Activated CD8-positive, alpha-beta T cell treated with anti-CD3 and anti-CD28 coated beads, Interleukin-2, amount 10 ng/mL, durations not matched to agents 7 days and 5 days (primary cell): ENCODE measurements at regions not wholly inside any gene's neighbourhood (a gene's known extent, or its start where the extent isn't known, plus 50 kb on each side); places are given as distances from the start of the nearest gene placed in this dataset.

Source experiments
- ATAC-seq: fragments of 150-1000 bp; cut with Tn5 transposase; one replicate; pipeline ENCODE4 v1.10.0; 2021; ENCODE audit warnings: moderate library complexity
- CTCF ChIA-PET: fragments of 350-600 bp; sonication (Branson Sonifier 250); formaldehyde crosslinking; loops from one replicate; lab custom pipeline; 2021; ENCODE audit warnings: antibody characterized with exemption; lab: Charles Lee
- POLR2A ChIA-PET: fragments of 350-600 bp; sonication (Branson Sonifier 250); formaldehyde crosslinking; loops from one replicate; lab custom pipeline; 2021; ENCODE audit warnings: antibody characterized with exemption; lab: Charles Lee
- DNase-seq: peaks from one replicate; pipeline ENCODE4 v3.0.0-alpha.2; 2020
- H3K27ac Mint-ChIP-seq: one replicate; pipeline ENCODE4 v1.8.0; 2021; ENCODE audit warnings: mild to moderate bottlenecking, mixed read lengths
- H3K27me3 Mint-ChIP-seq: one replicate; pipeline ENCODE4 v1.8.0; 2021; ENCODE audit warnings: low read depth, mixed read lengths
- H3K36me3 Mint-ChIP-seq: one replicate; pipeline ENCODE4 v1.8.0; 2021; ENCODE audit warnings: low read depth, mixed read lengths
- H3K4me1 Mint-ChIP-seq: one replicate; pipeline ENCODE4 v1.8.0; 2021; ENCODE audit warnings: low read depth, mixed read lengths
- H3K4me3 Mint-ChIP-seq: one replicate; pipeline ENCODE4 v1.8.0; 2021; ENCODE audit warnings: mild to moderate bottlenecking, mixed read lengths
- H3K9me3 Mint-ChIP-seq: one replicate; pipeline ENCODE4 v1.8.0; 2022; ENCODE audit warnings: mixed read lengths; ENCODE audit not compliant: insufficient read depth

DNA sequence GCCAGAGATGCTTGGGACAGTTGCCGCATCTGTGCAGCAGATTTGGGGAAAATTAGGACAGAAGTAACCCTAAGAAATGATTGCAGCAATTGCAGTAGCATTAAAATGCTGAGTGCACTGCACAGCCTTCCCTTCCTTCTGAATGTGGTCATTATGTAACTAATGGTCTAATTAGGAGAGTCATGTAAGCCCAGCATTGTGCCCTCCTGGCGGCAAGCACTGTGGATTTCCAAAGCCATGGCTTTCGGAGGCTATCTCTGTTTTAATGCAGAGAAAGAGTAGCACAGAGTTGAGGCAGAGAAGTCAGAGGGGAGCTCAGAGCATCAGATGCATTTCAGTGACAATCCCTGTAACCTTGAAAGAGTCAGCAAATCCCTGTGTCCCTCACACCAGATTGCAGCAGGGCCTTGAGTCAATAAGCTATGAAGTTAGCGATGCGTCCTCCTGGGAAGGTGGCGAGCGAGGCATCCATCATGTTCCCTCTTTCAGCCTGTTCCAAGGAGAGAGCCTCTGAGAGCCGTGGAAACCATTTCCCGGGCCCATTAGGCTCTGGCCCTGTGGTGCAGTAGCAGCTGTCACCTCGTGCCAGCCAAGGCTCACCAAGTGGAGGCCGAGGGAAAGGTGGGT, 307.2 kb downstream of the FBXO15 start:
- ChIA-PET POLR2A (no interaction called here), CTCF (no interaction called here)
- no peak overlapping the region for H3K4me3 Mint-ChIP-seq
- H3K36me3 Mint-ChIP-seq: no peaks in the 10 kb centered on the region
- no peak for ATAC-seq
- H3K27me3 Mint-ChIP-seq: no peaks in the 10 kb centered on the region
- DNase-seq: no peak
- H3K9me3 Mint-ChIP-seq: no peaks in the 10 kb centered on the region
- no peak overlapping the region for H3K27ac Mint-ChIP-seq
- H3K4me1 Mint-ChIP-seq: peaks cover 2% of the 10 kb centered on the region

DNA sequence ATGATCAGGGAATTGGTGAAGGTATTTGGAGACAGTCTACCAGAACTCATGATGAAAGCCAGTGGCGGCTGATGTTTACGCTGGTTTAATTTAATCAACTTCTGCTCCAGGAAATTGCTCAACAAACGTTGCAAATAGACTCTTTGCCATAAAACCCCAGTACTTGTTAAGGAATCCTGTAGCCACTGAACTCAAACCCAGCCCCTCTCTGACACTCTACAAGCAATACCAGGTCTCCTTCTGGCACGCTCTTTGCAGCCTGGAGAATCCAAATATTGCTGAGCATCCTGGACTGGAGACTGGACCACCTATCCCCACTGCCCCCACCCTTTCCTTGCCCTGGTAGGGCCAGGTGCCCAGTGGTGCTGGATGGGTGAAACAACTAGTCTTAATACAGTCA, 308.2 kb downstream of the FBXO15 start:
- no peaks in the 10 kb centered on the region for H3K9me3 Mint-ChIP-seq

DNA sequence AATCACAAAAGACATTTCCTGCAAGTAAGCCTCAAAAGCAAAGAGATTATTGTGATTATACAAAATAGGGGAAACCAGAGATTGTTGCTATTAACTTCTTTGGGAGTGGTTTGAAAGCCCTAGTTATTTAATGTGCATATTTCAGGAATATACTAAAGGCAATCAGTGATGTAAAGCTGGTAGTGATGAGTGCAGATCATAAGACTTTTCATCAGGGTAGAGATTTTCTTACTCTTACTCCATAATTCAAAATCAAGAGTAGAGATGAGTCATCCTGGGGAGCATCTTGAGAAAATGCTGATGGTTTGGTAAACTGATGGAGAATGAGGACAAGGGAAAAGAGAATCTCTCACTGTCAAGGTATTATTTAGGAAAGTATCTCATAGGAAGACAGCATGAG, 309.5 kb downstream of the FBXO15 start:
- Mint-ChIP-seq H3K9me3 (no peaks in the 10 kb centered on the region), H3K27ac (no peak overlapping the region), H3K4me1 (peaks cover 2% of the 10 kb centered on the region), H3K4me3 (no peak overlapping the region), H3K36me3 (no peaks in the 10 kb centered on the region), H3K27me3 (no peaks in the 10 kb centered on the region)
- ChIA-PET POLR2A (no interaction called here), CTCF (no interaction called here)
- ATAC-seq (no peak), DNase-seq (no peak)

More for the DNA sequence above, 308.2 kb downstream of the FBXO15 start:
- DNase-seq (no peak), ATAC-seq (no peak)
- Mint-ChIP-seq H3K36me3 (no peaks in the 10 kb centered on the region), H3K4me1 (peaks cover 2% of the 10 kb centered on the region), H3K4me3 (no peak overlapping the region), H3K27ac (no peak overlapping the region), H3K27me3 (no peaks in the 10 kb centered on the region)
- ChIA-PET POLR2A (no interaction called here), CTCF (no interaction called here)

DNA sequence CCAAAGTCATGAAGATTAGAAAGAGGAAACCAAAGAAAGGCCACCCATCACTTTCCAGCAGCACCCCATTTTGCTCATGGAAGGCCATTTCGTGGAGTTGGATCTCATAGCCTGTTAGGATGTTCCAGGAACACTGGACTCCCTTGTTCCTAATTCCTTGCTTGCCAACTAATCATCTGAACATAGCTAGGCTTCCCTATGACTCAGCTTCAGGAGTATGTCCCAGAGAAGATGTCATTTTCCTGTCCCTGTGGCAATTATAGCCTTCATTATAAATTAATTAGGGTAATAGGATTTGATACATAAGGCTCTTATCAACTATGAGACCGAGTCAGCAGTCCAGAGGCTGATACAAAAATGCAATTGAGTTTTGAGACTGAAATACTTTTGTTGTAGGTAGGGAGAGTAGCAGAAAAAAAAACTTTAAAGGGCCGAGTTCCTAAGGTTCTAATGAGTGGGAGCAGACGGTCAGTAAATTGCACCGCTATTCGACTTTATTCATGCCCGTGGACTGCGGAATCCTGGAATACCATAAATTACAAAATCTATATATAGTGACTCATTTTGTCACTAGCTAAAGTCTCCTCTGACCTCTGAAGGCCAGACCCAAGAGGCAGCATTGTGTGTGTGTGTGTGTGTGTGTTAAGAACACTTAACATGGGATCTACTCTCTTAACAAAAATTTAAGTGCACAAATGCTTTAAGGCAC, 311.8 kb downstream of the FBXO15 start:
- DNase-seq (no peak), ATAC-seq (no peak)
- Mint-ChIP-seq H3K4me1 (no peaks in the 10 kb centered on the region), H3K27me3 (no peaks in the 10 kb centered on the region), H3K36me3 (no peaks in the 10 kb centered on the region), H3K27ac (no peak overlapping the region), H3K9me3 (no peaks in the 10 kb centered on the region), H3K4me3 (no peak overlapping the region)
- POLR2A ChIA-PET: no interaction called here
- CTCF ChIA-PET: no interaction called here

DNA sequence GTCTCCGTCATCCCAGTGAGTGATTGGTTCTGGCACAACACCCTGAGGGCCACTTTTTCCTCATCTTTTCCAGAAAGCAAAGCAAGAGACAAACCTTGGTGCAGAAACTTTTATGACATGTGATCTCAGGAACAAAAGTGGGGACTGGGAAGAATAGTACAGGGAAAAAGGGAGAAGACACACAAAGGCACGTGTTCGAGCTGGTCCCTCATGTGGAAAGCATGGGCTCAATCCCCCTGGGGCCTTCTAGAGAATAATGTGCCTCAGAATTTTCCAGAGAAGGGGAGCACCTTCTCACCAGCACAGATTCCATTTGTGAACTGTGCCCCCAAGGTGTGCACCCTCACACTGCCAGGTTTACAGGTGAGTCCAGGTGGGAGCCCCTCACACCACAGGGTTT, 312.6 kb downstream of the FBXO15 start:
- no peaks in the 10 kb centered on the region for H3K36me3 Mint-ChIP-seq
- ATAC-seq: no peak
- POLR2A ChIA-PET: no interaction called here
- H3K27ac Mint-ChIP-seq: no peak overlapping the region
- H3K27me3 Mint-ChIP-seq: no peaks in the 10 kb centered on the region
- no peaks in the 10 kb centered on the region for H3K9me3 Mint-ChIP-seq
- H3K4me3 Mint-ChIP-seq: no peak overlapping the region
- H3K4me1 Mint-ChIP-seq: no peaks in the 10 kb centered on the region
- no peak for DNase-seq
- CTCF ChIA-PET: no interaction called here

DNA sequence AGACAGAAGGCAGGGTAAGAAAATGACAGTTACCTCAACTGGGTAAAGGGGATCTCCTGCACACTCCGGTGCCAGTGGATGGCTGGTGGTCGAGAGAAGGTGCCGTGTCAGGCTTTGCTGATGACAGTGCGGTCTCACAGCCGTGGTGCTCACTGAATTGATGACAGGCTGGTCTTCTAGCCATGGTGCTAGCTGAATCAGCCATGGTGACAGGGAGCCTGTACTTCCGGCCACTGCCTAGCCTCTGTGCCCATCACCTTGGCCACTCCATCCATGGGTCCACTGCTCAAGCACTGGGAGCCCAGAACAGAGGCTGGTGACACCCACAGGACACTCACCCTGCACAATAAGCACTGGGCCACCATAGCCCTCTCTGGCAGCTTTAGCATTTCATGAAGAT, 315.9 kb downstream of the FBXO15 start:
- no peak overlapping the region for H3K4me3 Mint-ChIP-seq
- peaks cover 3% of the 10 kb centered on the region for H3K27me3 Mint-ChIP-seq
- no peak for ATAC-seq
- DNase-seq: no peak
- H3K4me1 Mint-ChIP-seq: no peaks in the 10 kb centered on the region
- H3K27ac Mint-ChIP-seq: no peak overlapping the region
- H3K9me3 Mint-ChIP-seq: no peaks in the 10 kb centered on the region
- no peaks in the 10 kb centered on the region for H3K36me3 Mint-ChIP-seq
- ChIA-PET CTCF (no interaction called here), POLR2A (no interaction called here)

DNA sequence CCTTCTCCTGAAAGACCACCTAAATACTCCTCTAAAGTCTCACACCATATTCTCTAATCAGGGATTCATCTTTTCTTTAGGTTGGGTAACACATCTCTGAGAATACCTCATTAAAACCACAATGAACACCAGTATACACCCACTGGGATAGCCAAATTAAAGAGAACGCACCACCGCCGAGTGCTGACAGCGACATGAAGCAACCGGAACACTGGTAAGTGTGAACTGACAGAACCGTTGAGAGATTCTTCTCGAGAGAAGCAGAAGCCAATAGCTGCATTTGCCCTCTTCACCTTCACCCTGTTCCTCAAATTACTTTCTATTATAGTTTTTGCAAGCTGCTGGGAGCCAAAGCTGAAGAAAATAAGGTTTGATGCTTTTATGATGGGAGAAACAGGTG, 318.5 kb downstream of the FBXO15 start:
- no peak for DNase-seq
- no peaks in the 10 kb centered on the region for H3K36me3 Mint-ChIP-seq
- no peak overlapping the region for H3K4me3 Mint-ChIP-seq
- ChIA-PET CTCF (no interaction called here), POLR2A (no interaction called here)
- no peak overlapping the region for H3K27ac Mint-ChIP-seq
- no peaks in the 10 kb centered on the region for H3K4me1 Mint-ChIP-seq
- H3K9me3 Mint-ChIP-seq: no peaks in the 10 kb centered on the region
- ATAC-seq: no peak
- H3K27me3 Mint-ChIP-seq: peaks cover 4% of the 10 kb centered on the region

DNA sequence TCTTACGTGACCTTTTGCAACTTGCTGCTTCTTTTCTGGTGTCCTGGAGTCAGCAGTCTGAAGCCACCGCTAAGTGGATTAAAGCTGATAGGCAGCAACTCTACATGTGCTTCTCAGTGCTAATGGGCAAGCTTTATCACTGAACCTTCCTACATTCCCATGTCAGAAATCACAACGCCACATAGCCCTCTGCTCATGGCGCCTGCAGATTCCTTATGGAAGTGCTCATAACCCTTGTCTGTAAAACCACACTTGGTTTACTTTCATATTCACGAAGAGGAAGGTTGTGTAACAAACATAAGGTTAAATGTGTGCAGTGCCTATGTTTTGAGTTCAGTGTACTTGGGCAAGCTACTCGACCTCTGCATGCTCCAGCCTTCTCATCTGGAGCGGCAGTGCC, 319.8 kb downstream of the FBXO15 start:
- POLR2A ChIA-PET: no interaction called here
- Mint-ChIP-seq H3K36me3 (no peaks in the 10 kb centered on the region), H3K27ac (no peak overlapping the region), H3K9me3 (no peaks in the 10 kb centered on the region), H3K4me3 (no peak overlapping the region), H3K27me3 (peaks cover 4% of the 10 kb centered on the region), H3K4me1 (no peaks in the 10 kb centered on the region)
- DNase-seq: no peak
- CTCF ChIA-PET: no interaction called here
- ATAC-seq: no peak

DNA sequence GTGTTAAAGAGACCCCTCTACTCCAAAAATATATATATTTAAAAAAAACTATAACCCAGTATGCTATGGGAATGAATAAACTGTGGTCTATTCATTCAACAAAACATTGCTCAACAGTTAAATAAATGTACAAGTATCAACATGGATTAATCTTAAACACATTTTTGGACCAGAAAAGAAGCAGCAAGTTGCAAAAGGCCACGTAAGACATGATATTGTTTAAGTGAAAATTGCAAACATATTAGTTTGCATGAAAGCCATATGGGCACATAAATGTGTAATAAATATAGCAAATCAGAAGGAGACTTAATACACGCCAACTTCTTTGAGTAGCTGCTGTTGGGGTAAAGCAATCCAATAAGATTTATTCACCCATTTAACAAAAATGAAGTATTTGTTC, 321.5 kb downstream of the FBXO15 start:
- DNase-seq (no peak), ATAC-seq (no peak)
- ChIA-PET POLR2A (no interaction called here), CTCF (no interaction called here)
- Mint-ChIP-seq H3K36me3 (no peaks in the 10 kb centered on the region), H3K27me3 (peaks cover 4% of the 10 kb centered on the region), H3K27ac (no peak overlapping the region), H3K4me1 (no peaks in the 10 kb centered on the region), H3K4me3 (no peak overlapping the region), H3K9me3 (no peaks in the 10 kb centered on the region)

DNA sequence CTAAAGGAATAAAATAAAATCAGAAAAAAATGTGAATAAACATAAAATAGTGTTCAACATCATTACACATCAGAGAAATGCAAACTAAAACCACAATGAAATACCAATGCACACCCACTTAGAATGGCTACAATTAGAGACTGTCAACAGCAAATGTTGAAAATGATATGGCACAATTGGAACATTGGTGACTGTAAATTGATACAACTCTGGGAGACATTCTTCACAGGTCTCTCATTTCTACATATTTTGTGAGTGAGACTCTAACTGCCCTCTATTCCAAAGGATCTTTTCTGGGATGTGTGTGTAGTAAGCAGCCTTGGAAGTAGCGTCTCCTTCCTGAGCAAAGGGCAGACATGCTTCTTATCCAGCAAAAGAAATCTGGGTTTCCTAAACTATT, 323.0 kb downstream of the FBXO15 start:
- ATAC-seq (no peak), DNase-seq (no peak)
- H3K27me3 Mint-ChIP-seq: peaks cover 5% of the 10 kb centered on the region
- ChIA-PET POLR2A (no interaction called here), CTCF (no interaction called here)
- no peaks in the 10 kb centered on the region for H3K4me1 Mint-ChIP-seq
- no peak overlapping the region for H3K27ac Mint-ChIP-seq
- H3K9me3 Mint-ChIP-seq: no peaks in the 10 kb centered on the region
- H3K4me3 Mint-ChIP-seq: no peak overlapping the region
- H3K36me3 Mint-ChIP-seq: no peaks in the 10 kb centered on the region

DNA sequence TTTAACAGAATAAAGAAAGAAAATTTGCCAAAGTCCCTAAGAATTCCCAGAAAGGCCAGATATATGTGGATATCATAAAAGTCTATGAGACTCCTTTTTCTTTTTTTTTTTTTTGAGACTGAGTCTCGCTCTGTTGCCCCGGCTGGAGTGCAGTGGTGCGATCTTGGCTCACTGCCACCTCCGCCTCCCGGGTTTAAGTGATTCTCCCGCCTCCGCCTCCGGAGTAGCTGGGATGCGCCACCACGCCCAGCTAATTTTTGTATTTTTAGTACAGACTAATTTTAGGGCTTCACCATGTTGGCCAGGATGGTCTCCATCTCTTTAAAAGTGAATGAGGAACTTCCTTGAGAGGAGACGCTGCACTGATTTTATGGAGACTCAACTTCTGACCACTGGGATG, 335.2 kb downstream of the FBXO15 start:
- no peaks in the 10 kb centered on the region for H3K27me3 Mint-ChIP-seq
- H3K9me3 Mint-ChIP-seq: no peaks in the 10 kb centered on the region
- ATAC-seq (no peak), DNase-seq (no peak)
- H3K36me3 Mint-ChIP-seq: no peaks in the 10 kb centered on the region
- ChIA-PET POLR2A (no interaction called here), CTCF (no interaction called here)
- H3K4me1 Mint-ChIP-seq: no peaks in the 10 kb centered on the region
- no peak overlapping the region for H3K27ac Mint-ChIP-seq
- no peak overlapping the region for H3K4me3 Mint-ChIP-seq

DNA sequence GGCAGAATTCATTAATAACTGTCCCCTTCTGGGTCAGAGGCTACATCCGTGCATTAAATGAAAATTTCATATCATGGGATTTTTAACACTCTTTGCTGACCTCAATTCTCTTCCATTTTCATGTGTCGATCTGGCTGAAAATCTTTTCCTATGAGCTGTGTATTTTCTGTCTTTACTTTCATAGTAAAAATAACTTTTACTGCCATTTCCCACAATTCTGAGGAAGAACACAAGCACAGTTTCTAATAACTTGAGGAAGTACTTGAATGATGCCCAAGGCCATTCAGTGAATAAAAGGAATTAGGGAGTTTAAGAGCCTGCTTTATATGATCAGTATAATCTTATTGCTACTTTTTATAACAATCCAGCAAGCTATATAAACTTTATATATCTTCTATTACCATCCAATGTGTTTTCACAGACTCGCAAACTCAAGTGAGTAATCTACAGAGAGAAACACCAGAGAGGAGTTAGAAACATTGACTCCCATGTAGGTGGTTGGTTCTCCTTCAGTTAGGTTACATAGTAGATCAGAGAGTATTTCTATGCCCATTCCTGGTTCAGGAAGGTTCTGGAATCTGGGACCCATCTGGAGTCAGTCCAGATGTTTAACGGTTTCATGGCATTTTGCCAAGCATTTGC, 340.0 kb downstream of the FBXO15 start:
- H3K9me3 Mint-ChIP-seq: no peaks in the 10 kb centered on the region
- no peaks in the 10 kb centered on the region for H3K4me1 Mint-ChIP-seq
- H3K4me3 Mint-ChIP-seq: no peak overlapping the region
- ChIA-PET CTCF (no interaction called here), POLR2A (no interaction called here)
- no peak overlapping the region for H3K27ac Mint-ChIP-seq
- H3K36me3 Mint-ChIP-seq: no peaks in the 10 kb centered on the region
- no peaks in the 10 kb centered on the region for H3K27me3 Mint-ChIP-seq
- DNase-seq (no peak), ATAC-seq (no peak)
